Ectodermal cell (in vitro differentiated cells): ENCODE measurements at regions not wholly inside any gene's neighbourhood (a gene's known extent, or its start where the extent isn't known, plus 50 kb on each side); places are given as distances from the start of the nearest gene placed in this dataset.

Experiments used
- H3K27ac ChIP-seq: 2 replicates; pipeline ENCODE4 v1.7.0; 2013; ENCODE audit warnings: mild to moderate bottlenecking, low read depth, low read length; ENCODE audit not compliant: insufficient read depth, poor library complexity, severe bottlenecking
- H3K27me3 ChIP-seq: 2 replicates; pipeline ENCODE4 v1.7.0; 2013; ENCODE audit warnings: mild to moderate bottlenecking, low read length; ENCODE audit not compliant: insufficient read depth, control insufficient read depth, poor library complexity, severe bottlenecking
- H3K36me3 ChIP-seq: one replicate; pipeline ENCODE4 v1.7.0; 2013; ENCODE audit warnings: low read length; ENCODE audit not compliant: control insufficient read depth, insufficient read depth
- H3K4me1 ChIP-seq: one replicate; pipeline ENCODE4 v1.7.0; 2013; ENCODE audit warnings: low read length; ENCODE audit not compliant: control insufficient read depth, insufficient read depth
- H3K4me3 ChIP-seq: 2 replicates; pipeline ENCODE4 v1.7.0; 2013; ENCODE audit warnings: low read depth, low read length, control low read depth; ENCODE audit not compliant: insufficient read depth
- H3K9me3 ChIP-seq: 2 replicates; pipeline ENCODE4 v1.7.0; 2013; ENCODE audit warnings: mild to moderate bottlenecking, low read length, moderate library complexity; ENCODE audit not compliant: control insufficient read depth
- WGBS, 2 experiments: methylation state at CpG; one replicate each; pipeline ENCODE4 v1.1.7; 2013; ENCODE audit warnings: missing lambda C conversion rate in 2 of 2; 5-methylcytosine and 5-hydroxymethylcytosine counted together

- H3K36me3 ChIP-seq = no peaks in the 10 kb centered on the region
- no peaks in the 10 kb centered on the region for H3K4me1 ChIP-seq
- no peaks in the 10 kb centered on the region for H3K27me3 ChIP-seq
- H3K4me3 ChIP-seq = no peak overlapping the region
- H3K9me3 ChIP-seq = no peaks in the 10 kb centered on the region
- H3K27ac ChIP-seq = no peak overlapping the region
- 93% methylated on average over 1 of the region's 1 CpG; no CpG with 5 or more reads in 1 of the 2 experiments for WGBS, 2 experiments
Measured at GRCh38 chr14:65330416-65330815, 82.1 kb upstream of the FUT8 start.

GRCh38 chr14:65331652-65332051 lies 80.9 kb upstream of the FUT8 start:
- WGBS, 2 experiments = 94 to 100% methylated on average over 3 of the region's 3 CpGs
- H3K27ac ChIP-seq = no peak overlapping the region
- H3K4me3 ChIP-seq = no peak overlapping the region
- no peaks in the 10 kb centered on the region for H3K27me3 ChIP-seq
- no peaks in the 10 kb centered on the region for H3K4me1 ChIP-seq
- no peaks in the 10 kb centered on the region for H3K9me3 ChIP-seq
- H3K36me3 ChIP-seq = no peaks in the 10 kb centered on the region

- WGBS, 2 experiments = 97 to 99% methylated on average over 2 of the region's 2 CpGs
- no peaks in the 10 kb centered on the region for H3K36me3 ChIP-seq
- H3K4me1 ChIP-seq = no peaks in the 10 kb centered on the region
- H3K27me3 ChIP-seq = no peaks in the 10 kb centered on the region
- H3K9me3 ChIP-seq = no peaks in the 10 kb centered on the region
- H3K4me3 ChIP-seq = no peak overlapping the region
- no peak overlapping the region for H3K27ac ChIP-seq
Measured at GRCh38 chr14:65332141-65332871, 80.2 kb upstream of the FUT8 start.

GRCh38 chr14:65333943-65334687 lies 78.4 kb upstream of the FUT8 start:
- H3K27me3 ChIP-seq = no peaks in the 10 kb centered on the region
- no peak overlapping the region for H3K27ac ChIP-seq
- no peaks in the 10 kb centered on the region for H3K4me1 ChIP-seq
- H3K4me3 ChIP-seq = no peak overlapping the region
- H3K9me3 ChIP-seq = no peaks in the 10 kb centered on the region
- H3K36me3 ChIP-seq = no peaks in the 10 kb centered on the region
- WGBS, 2 experiments = 25 to 33% methylated on average over 8 of the region's 8 CpGs

- no peaks in the 10 kb centered on the region for H3K9me3 ChIP-seq
- H3K27me3 ChIP-seq = no peaks in the 10 kb centered on the region
- WGBS, 2 experiments = 14 to 23% methylated on average over 8 of the region's 8 CpGs
- no peaks in the 10 kb centered on the region for H3K4me1 ChIP-seq
- no peak overlapping the region for H3K4me3 ChIP-seq
- H3K36me3 ChIP-seq = no peaks in the 10 kb centered on the region
- no peak overlapping the region for H3K27ac ChIP-seq
Measured at GRCh38 chr14:65334765-65335410, 77.6 kb upstream of the FUT8 start.

GRCh38 chr14:65335411-65335947 lies 77.1 kb upstream of the FUT8 start:
- Histone ChIP-seq H3K4me1 (no peaks in the 10 kb centered on the region), H3K27ac (no peak overlapping the region), H3K9me3 (no peaks in the 10 kb centered on the region), H3K36me3 (no peaks in the 10 kb centered on the region), H3K27me3 (no peaks in the 10 kb centered on the region), H3K4me3 (no peak overlapping the region)
- WGBS, 2 experiments = 95 to 96% methylated on average over 3 of the region's 4 CpGs

GRCh38 chr14:65336191-65336591 lies 76.3 kb upstream of the FUT8 start:
- H3K27me3 ChIP-seq = no peaks in the 10 kb centered on the region
- no peaks in the 10 kb centered on the region for H3K4me1 ChIP-seq
- H3K27ac ChIP-seq = no peak overlapping the region
- H3K9me3 ChIP-seq = no peaks in the 10 kb centered on the region
- 84 to 85% methylated on average over 2 of the region's 2 CpGs for WGBS, 2 experiments
- no peaks in the 10 kb centered on the region for H3K36me3 ChIP-seq
- no peak overlapping the region for H3K4me3 ChIP-seq

- Histone ChIP-seq H3K27me3 (no peaks in the 10 kb centered on the region), H3K36me3 (no peaks in the 10 kb centered on the region), H3K27ac (no peak overlapping the region), H3K9me3 (no peaks in the 10 kb centered on the region), H3K4me1 (no peaks in the 10 kb centered on the region), H3K4me3 (no peak overlapping the region)
- 91 to 95% methylated on average over 4 of the region's 4 CpGs for WGBS, 2 experiments
Measured at GRCh38 chr14:65339866-65340265, 72.7 kb upstream of the FUT8 start.

GRCh38 chr14:65344011-65344410 lies 68.5 kb upstream of the FUT8 start:
- H3K27ac ChIP-seq = no peak overlapping the region
- H3K4me3 ChIP-seq = no peak overlapping the region
- no peaks in the 10 kb centered on the region for H3K4me1 ChIP-seq
- WGBS, 2 experiments = 93 to 94% methylated on average over 5 of the region's 5 CpGs
- H3K9me3 ChIP-seq = no peaks in the 10 kb centered on the region
- H3K27me3 ChIP-seq = no peaks in the 10 kb centered on the region
- no peaks in the 10 kb centered on the region for H3K36me3 ChIP-seq

- Histone ChIP-seq H3K27me3 (no peaks in the 10 kb centered on the region), H3K4me1 (no peaks in the 10 kb centered on the region), H3K36me3 (no peaks in the 10 kb centered on the region), H3K27ac (no peak overlapping the region), H3K9me3 (no peaks in the 10 kb centered on the region), H3K4me3 (no peak overlapping the region)
- WGBS, 2 experiments = 93 to 99% methylated on average over 2 to 3 of the region's 3 CpGs
Measured at GRCh38 chr14:65345266-65345665, 67.3 kb upstream of the FUT8 start.
